HG03045 (cell line): ENCODE measurements at regions not wholly inside any gene's neighbourhood (a gene's known extent, or its start where the extent isn't known, plus 50 kb on each side); places are given as distances from the start of the nearest gene placed in this dataset.

Experiments
- ATAC-seq: cut with Tn5 transposase; IDR thresholded peaks from one replicate; pipeline ENCODE4 v1.9.1; 2021; ENCODE audit warnings: mild to moderate bottlenecking, moderate library complexity; ENCODE audit not compliant: unreplicated experiment

- no peak for ATAC-seq
These were observed 50.6 kb upstream of the CELF2 start for GRCh38 chr10:10967029-10967428.

- ATAC-seq = no peak
These were observed 50.0 kb upstream of the CELF2 start for GRCh38 chr10:10967581-10968256.
